DMS 273 (cell line): ENCODE measurements at regions not wholly inside any gene's neighbourhood (a gene's known extent, or its start where the extent isn't known, plus 50 kb on each side); places are given as distances from the start of the nearest gene placed in this dataset.
A peak's percentile ranks its signal among the peaks of the same experiment; 100 is the strongest.

ENCODE experiments used
- DNase-seq: peaks from one replicate; lab custom pipeline; 2025; ENCODE audit not compliant: unreplicated experiment; lab: John Stamatoyannopoulos, UW

DNA sequence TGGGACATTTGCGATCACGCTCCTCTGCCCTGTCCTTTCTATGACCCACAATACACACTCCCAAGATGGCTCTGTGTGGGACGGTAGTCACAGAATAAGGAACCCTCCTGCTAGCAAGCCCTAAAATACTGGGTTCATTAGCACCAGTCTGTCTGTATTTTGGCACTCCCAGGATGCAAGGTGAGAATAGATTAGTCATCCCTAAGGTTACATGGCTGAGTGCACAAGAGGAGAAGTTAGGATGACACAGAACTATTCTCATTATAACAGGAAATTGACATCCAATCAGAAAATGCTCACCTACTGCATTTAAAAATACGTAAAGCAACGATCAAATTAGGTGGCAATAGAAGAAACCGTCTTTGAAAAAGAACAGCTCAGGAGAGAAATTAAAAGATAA, 590.2 kb downstream of the EPHA4 start:
- no peak for DNase-seq

DNA sequence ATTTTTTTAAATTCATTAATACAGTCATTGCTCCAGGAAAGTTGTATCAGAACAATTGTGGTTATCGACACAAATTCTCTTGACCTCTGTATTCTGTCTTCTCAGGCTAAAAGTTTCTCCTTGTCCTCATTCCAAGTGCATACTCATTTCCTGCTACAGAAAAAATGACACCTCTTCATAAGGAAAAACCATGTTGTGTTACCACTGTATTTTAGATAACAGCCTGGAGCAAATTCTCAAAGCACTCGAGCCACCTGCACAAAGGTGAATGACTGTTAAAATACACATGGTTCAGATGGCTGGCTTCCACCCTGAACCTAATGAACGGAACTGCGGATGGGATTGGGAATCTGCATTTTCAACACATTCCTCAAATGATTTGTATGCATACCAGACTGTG, 586.5 kb downstream of the EPHA4 start:
- no peak for DNase-seq

DNA sequence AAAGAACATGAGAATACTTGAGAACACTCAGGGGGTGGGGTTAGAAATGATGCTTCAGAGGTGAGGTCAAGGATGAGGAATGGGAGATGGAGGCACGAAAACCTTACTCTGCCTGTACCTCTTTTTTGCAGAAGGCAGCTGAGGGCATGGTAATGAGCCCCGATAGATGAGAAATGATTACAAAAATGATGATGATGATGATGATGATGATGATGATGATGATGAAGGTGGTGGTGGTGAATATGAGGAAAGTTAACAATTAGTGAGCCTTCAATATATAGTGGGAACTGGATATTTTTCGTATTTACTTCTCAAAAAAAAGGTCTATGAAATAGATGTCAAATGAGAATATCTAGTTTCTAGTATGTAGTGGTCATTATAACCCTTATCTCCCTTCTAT, 584.3 kb downstream of the EPHA4 start:
- no peak for DNase-seq

DNA sequence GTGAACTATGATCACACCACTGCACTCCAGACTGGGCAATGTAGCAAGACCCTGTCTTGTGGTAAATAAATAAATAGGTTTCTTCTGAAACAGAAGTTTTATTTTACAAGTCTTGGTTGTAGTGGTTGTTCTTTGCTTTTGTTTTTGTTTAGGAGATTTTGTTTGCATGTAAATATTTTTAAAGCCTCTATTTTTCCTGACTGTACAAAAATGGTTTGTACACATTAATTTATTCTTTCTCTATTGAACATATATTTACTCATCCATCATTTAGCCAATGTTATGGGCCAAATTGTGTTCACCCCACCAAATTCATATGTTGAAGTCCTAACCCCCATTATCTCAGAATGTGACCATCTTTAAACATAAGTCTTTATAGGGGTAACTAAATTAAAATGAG, 580.1 kb downstream of the EPHA4 start:
- no peak for DNase-seq

DNA sequence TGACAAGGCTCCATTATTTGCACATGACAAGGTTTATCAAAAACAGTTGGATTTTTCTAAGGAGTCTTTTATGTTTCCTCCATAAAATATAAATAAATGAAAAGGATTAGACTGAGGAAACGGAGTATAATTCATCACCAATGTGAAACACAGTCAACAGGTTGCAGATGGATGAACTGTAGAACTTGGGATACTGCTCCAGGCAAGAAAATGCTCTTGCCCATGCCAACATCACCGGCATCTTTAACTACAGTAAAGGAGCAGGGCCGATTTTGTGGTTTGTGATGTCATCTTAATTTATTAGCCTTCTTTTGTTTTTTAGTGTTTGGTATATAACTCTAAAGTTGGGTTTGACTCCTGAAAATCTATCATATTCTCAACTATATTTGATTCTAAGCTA, 577.3 kb downstream of the EPHA4 start:
- DNase-seq = no peak

DNA sequence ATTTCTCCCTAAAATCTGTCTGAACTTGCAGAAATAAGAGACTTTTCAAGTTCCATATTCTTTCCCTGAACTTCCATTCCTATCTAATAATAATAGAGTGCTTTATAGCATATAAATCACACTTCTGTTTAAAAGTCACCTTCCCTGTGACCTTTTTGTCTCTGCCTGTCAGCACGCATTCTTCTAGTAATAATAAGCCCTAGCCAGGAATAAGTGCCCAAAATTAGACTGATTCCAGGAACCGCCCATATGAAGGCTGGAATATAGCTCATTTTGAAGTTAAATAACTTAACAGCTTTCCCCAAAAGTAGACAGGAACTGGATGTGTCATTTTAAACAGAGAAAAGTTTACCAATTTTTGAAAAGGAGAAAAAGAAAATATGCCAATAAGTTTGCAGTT, 576.5 kb downstream of the EPHA4 start:
- DNase-seq = no peak

DNA sequence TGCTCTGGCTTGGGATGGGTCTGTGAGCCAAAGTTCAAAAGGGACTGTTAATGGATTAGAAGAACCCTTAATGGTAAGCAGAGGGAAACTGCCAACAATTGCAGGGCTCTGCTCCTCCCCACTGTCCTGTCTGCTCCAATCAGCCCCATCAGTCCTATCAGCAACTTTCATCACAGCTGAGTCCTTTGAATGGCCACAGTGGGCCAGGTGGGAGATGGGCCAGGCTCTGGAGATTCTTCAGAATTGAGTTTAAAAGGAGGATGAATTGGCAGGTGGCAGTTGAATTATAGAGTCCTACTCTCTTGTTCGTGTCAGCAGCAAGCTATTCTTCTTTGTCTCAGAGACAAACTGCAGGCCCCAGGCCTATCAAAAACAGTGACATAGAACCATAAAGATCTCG, 573.9 kb downstream of the EPHA4 start:
- no peak for DNase-seq

DNA sequence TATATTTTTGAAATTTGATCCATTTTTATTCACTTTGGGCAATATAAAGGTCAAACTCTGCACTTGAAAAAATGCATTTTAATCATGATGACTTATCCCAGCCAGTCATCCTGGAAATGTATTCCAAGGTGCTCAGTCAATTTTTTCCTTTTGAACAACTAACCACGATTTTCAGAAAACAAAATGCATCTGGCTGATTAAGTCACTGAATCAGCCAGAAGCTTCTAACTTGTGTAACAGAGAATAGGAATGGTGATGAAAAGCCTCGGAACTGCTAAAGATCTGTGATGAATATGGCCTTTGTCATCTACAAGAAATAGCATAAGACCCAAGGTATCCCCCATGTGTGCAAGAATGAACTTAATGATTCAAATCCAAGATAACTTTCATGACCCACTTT, 572.7 kb downstream of the EPHA4 start:
- DNase-seq = no peak

DNA sequence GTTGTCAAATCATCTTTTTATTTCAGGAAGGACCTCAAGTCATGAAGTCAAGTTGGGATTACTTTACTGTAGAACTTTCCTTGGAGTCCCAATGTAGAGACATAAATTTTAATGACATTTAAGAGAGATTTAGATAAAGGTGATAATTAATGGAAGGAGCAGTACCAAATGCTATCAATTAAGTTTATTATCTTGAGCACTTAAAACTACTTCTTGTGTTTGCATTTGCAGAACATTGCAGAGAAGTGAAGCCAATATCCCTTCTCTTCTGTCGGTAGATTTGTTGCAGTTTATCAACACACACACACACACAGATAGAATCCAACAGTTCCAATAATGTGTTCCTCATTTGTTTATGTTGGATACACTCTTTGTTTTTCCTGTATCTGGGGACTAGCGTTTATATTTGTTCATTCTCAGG, 570.7 kb downstream of the EPHA4 start:
- DNase-seq = no peak

DNA sequence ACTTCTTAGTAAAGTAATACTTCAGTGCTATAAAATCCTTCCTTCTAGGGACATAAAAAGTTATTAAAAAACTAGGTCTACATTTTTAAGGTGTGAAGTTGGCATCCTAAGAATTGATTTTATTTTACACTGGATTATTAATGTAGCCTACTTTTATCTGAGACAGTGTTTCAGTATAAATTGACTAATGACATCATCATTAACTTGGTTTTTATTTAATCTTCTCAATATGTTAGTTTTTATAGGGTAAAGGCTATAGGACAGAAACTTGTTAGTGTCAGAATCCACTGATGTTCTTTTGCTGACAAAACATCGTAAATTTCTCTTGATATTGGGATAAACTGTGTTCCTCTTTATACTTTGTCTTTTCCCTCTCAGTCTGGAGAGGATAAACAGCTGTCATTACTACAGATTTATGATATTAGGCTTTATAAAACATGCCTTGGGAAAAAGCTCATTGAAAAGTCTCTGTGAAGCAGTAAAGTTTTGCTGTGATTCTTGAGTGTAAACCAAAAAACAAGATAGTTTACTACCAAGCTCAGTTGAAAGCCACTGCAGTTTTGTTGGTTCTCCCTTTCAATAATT, 569.9 kb downstream of the EPHA4 start:
- DNase-seq = no peak

DNA sequence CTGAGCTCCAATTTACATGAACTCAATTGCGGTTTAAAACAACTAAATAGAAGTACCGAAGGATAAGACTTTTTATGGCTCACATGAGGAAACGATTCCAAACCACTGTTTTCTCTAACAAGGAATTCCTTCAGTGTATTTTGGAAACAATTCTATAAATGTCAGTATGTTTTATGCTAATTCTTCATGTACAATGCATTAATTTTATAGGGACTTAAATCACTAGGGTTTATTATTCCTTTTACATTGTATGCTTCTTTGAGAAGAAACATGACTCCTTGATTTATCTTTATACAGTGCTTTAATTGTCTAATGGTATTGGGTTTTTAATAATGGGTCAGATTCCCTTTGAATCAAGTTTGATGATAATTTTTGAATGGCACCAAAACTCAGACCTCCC, 566.8 kb downstream of the EPHA4 start:
- no peak for DNase-seq

DNA sequence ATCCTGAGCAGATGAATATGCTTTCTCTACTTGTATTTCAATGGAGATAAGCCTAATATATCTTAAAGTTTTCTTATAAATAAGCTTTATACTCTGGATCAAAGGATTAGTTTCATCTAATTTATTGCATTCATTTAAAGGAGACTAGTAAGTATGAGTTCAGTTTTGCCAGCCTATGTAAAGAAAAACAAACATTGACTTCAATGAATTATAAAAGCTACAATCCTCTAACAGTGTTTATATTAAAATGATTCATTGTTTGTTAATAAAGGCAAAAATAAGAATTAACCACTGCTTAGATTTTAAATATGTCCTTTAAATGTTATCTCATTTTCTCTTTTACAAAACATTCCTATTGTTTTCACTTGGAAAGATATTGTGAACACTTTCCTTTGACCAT, 566.0 kb downstream of the EPHA4 start:
- no peak for DNase-seq

DNA sequence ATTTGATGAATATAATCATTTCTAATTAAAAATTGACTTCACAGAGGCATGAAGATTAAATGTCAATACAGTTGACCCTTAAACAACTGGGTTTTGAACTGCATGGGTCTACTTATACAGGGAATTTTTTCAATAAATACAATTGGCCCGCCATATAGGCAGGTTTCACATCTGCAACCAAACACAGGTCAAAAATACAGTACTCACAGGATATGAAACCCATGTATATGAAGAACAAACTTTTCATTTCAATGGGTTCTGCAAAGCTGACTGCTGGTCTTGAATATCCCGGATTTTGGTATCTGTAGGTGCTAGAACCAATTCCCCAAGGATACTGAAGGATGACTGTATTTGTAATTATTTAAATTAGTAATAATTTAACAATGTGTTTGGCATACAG, 555.6 kb downstream of the EPHA4 start:
- DNase-seq = no peak

DNA sequence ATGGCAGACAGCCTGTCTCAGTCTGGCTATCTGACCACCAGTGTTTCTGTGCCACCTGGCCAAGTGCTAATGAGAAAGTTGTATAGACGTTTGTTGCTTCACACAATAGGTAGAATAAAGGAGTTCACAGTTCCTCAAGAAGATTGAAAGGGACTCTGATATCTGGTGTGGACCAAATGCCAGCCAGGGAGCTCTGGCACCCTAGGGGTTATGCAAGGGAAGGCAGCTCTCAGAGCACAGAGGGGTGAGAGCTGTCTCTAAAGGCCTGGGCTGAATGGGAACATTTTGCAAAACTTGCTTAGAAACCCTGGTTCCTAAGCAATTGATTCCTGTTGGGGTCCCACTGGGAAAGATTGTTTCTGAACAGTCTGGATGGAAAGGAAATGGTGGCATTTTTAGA, 553.8 kb downstream of the EPHA4 start:
- DNase-seq = peak; percentile 9

DNA sequence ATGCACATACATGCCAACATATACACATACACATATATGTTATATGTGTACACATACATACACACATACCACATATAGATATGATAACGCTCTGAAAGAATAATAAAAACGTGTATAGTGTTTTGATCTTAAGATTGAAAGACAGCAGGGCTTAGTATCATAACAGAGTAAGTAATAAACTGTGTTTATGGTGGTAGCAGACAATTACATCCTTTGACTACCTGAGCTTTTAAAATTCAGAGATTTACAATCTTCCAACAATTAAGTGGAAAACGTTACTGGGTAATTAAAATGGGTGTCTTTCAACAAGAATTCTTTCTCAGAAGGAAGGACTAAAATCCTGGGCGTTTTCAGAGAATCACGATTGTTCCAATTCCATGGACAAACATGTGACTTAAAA, 552.4 kb downstream of the EPHA4 start:
- no peak for DNase-seq

DNA sequence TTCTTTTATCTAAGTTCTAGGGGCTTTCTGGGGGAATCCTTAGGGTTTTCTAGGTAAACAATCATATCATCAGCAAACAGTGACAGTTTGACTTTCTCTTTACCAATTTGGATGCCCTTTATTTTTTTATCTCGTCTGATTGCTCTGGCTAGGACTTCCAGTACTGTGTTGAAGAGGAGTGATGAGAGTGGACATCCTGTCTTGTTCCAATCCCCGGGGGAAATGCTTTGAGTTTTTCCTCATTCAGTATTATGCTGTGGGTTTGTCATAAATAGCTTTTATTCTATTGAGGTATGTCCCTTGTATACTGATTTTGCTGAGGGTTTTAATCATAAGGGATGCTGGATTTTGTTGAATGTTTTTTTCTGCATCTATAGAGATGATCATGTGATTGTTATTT, 549.5 kb downstream of the EPHA4 start:
- no peak for DNase-seq

DNA sequence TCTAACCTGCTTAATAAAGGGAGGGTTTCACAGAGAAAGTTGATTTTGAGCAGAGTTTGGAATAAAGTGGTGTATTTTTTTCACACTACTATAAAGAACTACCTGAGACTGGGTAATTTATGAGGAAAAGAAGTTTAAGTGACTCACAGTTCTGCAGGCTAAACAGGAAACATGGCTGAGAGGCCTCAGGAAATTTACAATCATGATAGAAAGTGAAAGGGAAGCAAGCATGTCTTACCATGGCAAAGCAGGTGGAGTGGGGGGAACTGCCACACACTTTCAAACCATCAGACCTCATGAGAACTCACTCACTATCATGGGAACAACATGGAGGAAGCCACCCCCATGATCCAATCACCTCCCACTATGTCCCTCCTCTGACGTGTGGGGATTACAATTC, 546.7 kb downstream of the EPHA4 start:
- DNase-seq = no peak

DNA sequence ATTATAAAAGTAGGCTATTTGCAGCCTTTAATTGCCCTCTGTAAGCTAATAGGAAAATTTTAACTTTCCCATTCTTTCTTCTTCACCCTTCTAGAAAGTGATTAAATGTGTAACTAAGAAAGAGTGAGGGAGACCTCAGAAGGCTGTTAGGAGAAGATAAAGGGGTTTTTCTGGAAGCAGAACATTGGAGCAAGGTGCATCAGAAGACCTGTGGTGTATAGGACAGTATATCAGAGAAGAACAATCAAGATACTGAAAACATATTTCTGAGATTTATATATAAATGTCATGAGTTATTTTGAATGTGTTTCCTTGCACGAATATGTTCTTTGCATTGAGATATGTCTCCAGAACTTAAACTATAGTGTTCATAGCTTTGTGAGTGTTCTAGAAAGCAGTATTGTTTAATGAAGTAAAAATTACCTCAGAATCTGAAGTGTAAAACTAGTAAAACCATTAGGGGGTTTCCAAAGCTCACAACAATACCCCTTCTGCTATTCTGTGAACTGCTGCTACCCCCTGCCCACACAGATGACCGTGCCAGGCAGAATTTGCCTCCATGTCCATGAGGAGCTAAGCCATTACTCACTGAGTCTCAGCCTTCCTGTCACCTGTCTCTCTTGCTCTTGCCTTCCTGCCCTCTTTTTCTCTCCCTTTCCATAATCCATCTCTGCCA, 537.9 kb downstream of the EPHA4 start:
- DNase-seq = no peak

DNA sequence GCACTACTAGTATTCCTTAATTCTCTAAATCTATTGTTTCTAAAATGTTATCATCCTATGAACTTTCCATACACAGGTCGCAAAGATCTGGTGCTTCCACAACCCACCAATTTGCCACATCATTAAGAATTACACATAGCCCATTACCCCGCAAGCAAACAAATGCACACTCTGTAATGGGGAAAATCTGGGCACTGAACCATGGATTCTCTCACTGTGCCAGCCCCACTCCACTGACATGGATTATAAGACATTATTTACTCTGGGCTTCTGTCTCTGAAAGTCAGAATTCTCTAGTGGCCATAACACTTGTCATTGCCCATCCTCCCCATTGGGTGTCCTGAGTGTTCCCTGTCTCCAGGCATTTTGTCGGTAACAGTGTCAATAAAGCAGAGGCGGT, 537.1 kb downstream of the EPHA4 start:
- no peak for DNase-seq

DNA sequence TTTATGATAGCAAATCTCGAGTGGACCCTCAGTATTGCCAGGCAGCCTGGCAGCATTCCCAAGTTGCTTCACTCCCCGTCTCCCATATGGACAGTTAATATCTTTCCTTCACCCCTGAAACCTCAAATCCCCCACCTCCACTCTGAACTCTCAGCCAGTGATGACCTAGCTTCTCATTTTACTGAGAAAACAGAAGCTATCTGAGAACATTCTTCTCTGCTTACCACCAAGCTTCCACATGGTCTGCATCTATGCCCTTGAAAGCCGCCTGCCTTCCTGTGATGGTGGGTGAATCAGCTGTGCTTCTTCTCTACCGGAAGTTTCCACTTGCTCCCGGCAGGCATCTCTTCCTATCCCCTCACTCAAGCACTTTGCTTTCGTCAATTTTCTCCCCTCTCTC, 529.2 kb downstream of the EPHA4 start:
- DNase-seq = no peak

DNA sequence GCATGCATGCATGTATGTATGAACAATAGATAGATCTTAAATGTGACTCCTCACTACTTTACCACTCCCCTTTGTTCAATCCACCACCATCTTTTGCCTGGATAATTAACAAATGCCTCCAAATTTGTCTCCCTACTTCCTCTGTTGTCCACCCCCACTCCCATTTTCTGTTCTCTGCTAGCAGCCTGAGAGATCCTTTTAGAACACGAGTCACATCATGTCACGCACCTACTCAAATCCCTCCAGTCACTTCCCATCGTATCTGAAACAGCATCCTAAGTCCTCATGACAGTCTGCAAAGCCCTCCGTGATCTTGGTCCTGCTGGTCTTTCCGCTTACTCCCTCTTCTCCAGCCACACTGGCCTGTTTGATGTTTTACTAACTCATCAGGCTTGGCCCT, 527.3 kb downstream of the EPHA4 start:
- DNase-seq = no peak

DNA sequence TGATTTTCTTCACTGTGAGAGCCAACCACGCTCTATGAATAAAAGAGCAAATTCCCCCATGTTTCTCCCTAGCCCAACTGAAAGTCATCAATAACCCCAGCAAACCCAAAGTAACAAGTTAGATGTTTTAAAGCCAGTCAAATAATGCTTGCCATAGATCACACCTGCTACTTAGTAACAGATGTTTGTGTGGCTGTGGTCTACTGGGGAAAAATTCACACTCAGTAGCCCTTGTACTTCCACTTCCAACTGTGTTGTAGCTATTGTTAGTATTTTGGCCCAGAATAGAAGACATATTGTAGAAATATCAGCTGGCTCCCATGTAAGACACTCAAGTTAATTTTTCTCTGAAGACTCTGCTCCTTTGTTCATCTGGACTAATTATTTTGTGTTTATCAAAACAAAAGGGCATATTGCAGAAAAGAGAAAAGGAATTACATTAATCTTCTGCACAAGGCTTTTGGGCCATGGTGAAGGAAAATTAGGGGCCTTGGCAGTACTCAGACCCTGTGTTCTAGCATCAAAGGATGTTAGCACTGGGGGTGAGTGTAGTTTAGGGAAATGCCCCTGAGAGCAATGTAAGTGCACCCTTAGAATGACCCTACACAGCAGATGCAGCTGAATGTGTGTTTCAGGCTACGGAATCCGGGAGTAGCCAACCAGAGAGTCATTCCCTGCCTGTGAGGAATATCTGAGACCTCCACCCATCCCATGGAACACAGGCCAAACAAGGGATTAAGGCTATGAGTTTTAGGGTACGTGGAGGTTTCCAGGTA, 521.9 kb downstream of the EPHA4 start:
- peak; percentile 3 for DNase-seq

DNA sequence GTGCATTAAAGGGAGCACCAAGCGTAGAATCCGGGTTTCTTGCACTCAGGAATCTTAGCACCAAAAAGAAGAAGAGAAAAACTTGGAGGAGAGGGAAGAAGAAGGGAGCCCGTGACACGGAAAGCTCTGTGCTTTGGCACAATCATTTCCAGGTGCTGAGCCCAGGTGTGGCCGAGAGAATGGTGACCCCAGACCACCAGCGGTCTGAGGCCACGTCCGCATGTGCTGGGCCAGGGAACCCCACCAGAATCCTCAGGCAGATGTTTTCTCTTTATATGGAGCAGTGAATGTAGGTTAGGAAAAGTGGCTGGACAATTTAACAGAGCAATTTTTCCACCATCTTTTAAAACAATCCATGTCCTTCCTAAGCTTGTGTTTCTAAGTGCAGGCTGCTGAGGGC, 520.9 kb downstream of the EPHA4 start:
- DNase-seq = no peak
